NB4 (cell line): ENCODE measurements at regions not wholly inside any gene's neighbourhood (a gene's known extent, or its start where the extent isn't known, plus 50 kb on each side); places are given as distances from the start of the nearest gene placed in this dataset.

Experiments used
- CTCF ChIP-seq: IDR thresholded peaks from one replicate; pipeline ENCODE4 v1.5.1; 2012; ENCODE audit warnings: low read depth, low read length
- MAX ChIP-seq: IDR thresholded peaks from 2 replicates; pipeline ENCODE4 v1.6.1; 2011; ENCODE audit warnings: low read depth, low read length
- MYC ChIP-seq: IDR thresholded peaks from 2 replicates; pipeline ENCODE4 v1.6.1; 2011; ENCODE audit warnings: low read depth, low read length
- POLR2A ChIP-seq: IDR thresholded peaks from 2 replicates; pipeline ENCODE4 v1.6.1; 2011; ENCODE audit warnings: mild to moderate bottlenecking; ENCODE audit not compliant: insufficient read length; ENCODE audit errors: extremely low read depth

- no peak for TF ChIP-seq CTCF
- no peak for TF ChIP-seq POLR2A
- TF ChIP-seq MYC: no peak
- no peak for TF ChIP-seq MAX
These were observed 434.2 kb upstream of the CNTN3 start for GRCh38 chr3:75048650-75049049.
